ENCODE measurements at regions not wholly inside any gene's neighbourhood (a gene's known extent, or its start where the extent isn't known, plus 50 kb on each side); places are given as distances from the start of the nearest gene placed in this dataset.
A peak's percentile ranks its signal among the peaks of the same experiment; 100 is the strongest.

DNA sequence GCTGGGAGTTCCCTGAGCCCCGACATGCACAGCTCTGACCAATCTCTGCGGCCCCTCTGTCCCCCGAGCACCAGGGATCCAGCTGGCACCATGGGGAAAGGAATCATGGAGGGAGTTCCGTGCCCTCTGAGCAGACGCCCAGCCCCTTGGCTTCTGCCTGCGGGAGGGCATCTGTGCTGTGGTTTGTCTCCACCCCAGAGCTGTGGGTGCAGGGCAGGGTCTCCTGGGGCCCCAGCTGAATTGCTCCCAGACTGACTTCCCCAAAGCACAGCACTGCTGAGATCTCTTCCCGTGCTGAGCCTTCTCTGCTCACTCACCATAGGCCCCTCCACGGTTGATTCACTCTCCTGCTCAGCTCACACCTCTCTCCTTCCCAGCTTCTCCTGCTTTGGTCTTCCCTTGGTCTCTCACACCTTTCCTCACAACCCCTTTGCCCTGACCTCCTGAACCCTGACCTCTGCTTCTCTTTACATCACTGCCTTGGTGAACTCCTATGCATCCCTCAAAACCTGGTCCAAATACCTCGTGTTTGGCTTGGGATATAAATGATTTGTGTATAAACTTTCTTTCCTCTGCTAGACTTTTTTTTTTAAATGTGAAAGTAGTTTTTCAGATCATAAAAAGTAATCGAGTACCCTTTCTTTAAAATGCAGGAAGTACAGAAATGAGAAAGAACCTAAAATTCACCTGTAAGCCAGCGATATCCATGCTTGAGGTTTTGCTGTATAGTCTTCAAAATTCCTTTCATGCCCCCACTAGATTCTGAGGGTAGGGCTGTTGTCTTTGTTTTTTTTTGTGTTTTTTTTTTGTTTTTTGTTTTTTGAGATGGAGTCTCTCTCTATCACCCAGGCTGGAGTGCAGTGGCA lies 265.3 kb downstream of the SEC14L1 start:
- intact Hi-C loops (cut with DNase I): no loop called here
- TF ChIP-seq, protein P1, sequence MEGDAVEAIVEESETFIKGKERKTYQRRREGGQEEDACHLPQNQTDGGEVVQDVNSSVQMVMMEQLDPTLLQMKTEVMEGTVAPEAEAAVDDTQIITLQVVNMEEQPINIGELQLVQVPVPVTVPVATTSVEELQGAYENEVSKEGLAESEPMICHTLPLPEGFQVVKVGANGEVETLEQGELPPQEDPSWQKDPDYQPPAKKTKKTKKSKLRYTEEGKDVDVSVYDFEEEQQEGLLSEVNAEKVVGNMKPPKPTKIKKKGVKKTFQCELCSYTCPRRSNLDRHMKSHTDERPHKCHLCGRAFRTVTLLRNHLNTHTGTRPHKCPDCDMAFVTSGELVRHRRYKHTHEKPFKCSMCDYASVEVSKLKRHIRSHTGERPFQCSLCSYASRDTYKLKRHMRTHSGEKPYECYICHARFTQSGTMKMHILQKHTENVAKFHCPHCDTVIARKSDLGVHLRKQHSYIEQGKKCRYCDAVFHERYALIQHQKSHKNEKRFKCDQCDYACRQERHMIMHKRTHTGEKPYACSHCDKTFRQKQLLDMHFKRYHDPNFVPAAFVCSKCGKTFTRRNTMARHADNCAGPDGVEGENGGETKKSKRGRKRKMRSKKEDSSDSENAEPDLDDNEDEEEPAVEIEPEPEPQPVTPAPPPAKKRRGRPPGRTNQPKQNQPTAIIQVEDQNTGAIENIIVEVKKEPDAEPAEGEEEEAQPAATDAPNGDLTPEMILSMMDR (IDR thresholded peaks at IDR 0.05): no peak
- Histone ChIP-seq H3K27ac (peak overlapping the region in 8 of 10 donors; percentile 64 to 87 (median 72)), H3K27me3 (no peaks in the 10 kb centered on the region), H3K4me3 (peak overlapping the region in 2 of 10 donors; percentile 8 to 43), H3K36me3 (peaks cover 0 to 33% (median 0%) of the 10 kb centered on the region in 9 donors), H3K9me3 (no peaks in the 10 kb centered on the region), H3K4me1 (peaks cover 35 to 92% (median 71%) of the 10 kb centered on the region in 9 donors)
- 78 to 79% methylated on average over 11 of the region's 11 CpGs for WGBS, 2 donors
- no peak for ATAC-seq
- no peak for DNase-seq

DNA sequence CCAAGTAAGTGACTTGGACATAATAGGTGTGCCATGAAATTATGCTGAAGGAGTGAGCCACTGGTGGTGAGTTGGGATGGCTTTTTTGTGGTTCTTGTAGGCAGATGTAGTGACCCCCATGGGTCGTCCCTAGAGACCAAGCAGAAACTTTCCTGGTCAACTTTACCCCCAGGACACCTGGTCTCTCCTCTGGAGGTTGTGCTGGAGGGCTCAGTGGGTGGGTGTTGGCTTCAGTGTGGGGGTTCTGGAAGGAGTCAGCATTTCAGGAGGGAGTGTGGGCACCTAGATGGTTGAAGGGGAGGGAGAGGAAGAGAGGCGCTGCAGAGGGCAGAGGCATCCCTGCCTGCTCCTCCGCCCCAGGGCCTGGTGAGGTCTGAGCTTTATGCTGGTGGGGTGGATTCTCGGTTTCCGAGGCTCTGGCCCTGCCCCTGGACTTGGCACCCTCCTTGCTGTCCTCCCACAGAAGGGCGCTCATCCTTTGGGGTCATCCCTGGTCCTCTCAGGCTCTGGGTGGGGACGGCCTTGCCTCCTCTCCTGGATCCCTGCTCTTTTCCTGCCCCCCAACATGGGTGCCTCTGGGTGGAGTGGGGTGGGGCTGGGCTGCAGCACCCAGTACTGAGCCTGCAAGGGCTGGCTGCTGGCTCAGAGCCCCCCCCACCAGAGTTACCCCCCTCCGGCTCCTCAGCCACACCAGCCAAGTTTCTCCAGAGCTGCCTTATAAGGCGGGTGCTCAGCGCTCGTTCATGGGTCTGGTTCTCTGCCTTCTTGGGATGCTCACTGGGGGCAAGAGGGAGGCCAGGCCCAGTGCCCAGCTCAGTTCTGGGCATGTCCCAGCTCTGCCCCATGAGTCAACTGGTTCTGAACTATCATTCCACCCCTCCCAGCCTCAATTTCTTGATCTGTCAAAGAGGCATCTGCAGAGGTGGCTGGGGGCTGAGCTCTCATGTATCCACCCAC lies 266.8 kb downstream of the SEC14L1 start:
- Histone ChIP-seq H3K4me1 (peaks cover 35 to 97% (median 73%) of the 10 kb centered on the region in 9 donors), H3K27me3 (no peaks in the 10 kb centered on the region), H3K4me3 (no peak overlapping the region), H3K36me3 (peaks cover 0 to 24% (median 0%) of the 10 kb centered on the region in 9 donors), H3K27ac (peak overlapping the region in 8 of 10 donors; percentile 10 to 88 (median 64)), H3K9me3 (peaks cover 0 to 6% (median 0%) of the 10 kb centered on the region in 11 donors)
- TF ChIP-seq, protein P1 (IDR thresholded peaks at IDR 0.05): no peak
- 75 to 81% methylated on average over 11 of the region's 11 CpGs for WGBS, 2 donors
- no peak for ATAC-seq
- intact Hi-C loops (cut with DNase I): no loop called here
- DNase-seq: no peak

- intact Hi-C loops (cut with DNase I): no loop called here
- no peak overlapping the region for H3K4me3 ChIP-seq
- H3K27ac ChIP-seq: peak overlapping the region in 8 of 10 donors; percentile 28 to 88 (median 74)
- peaks cover 0 to 17% (median 0%) of the 10 kb centered on the region in 9 donors for H3K36me3 ChIP-seq
- peaks cover 0 to 13% (median 0%) of the 10 kb centered on the region in 11 donors for H3K9me3 ChIP-seq
- ATAC-seq (no peak), DNase-seq (no peak)
- WGBS, 2 donors: 53 to 60% methylated on average over 9 of the region's 9 CpGs
- TF ChIP-seq, protein P1 (IDR thresholded peaks at IDR 0.05): no peak
- H3K4me1 ChIP-seq: peaks cover 35 to 95% (median 73%) of the 10 kb centered on the region in 9 donors
- no peaks in the 10 kb centered on the region for H3K27me3 ChIP-seq
Measured at GRCh38 chr17:77408284-77408683, 267.5 kb downstream of the SEC14L1 start.
